Stimulated activated CD8-positive, alpha-beta memory T cell treated with anti-CD3 and anti-CD28 coated beads, Interleukin-7, amount 100 ng/mL, for 1 hour (primary cell): ENCODE measurements at regions not wholly inside any gene's neighbourhood (a gene's known extent, or its start where the extent isn't known, plus 50 kb on each side); places are given as distances from the start of the nearest gene placed in this dataset.

Experiments used
- DNase-seq, 2 donors: peaks; one replicate each; pipeline ENCODE4 v3.0.0-alpha.2; 2020; ENCODE audit warnings: low read depth in 2 of 2

GRCh38 chr2:64854773-64855237, 134.4 kb upstream of the SLC1A4 start:
- DNase-seq = no peak

DNA sequence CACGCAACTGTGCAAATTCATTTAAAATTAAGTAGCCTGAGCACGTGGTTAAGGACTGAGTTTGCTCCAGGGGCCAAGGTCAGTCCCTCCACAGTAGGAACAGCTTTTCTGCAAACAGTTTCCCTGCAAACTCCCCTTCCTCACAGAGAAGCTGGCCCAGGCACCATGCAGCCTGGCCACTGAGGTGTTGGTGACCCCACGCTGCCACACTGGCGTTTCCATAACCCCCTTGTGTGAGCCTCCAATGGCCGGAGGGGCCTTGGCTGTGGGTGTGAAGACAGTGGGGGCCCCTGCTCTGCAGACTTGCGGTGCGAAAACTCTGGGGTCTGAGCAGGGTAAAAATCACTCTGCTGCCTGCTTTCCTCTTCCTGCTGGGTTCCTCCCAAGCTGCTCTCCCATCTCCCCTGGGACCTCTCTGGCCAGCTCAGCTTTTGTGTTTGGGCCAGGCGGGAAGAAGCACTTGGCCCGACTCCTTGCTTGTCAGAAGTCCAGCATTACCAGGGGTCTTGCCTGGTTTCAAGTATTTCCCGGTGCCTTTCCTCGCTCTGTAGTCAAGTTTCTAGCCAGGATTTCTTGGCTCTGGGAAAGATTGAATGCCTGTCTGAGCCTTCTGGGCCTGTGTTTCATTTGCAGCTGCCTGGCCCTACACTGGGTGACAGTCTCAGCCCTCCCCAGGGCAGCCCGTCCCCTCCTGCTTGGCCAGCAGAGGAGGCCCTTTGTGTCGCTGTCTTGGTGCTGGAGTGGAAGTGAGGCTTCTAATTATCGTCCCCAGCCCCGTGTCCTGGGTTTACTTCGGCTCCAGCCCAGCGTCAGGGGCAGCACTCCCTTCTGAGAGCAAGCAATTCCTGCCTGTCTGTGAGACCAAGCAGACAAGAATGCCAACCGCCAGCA, 131.4 kb upstream of the SLC1A4 start:
- no peak for DNase-seq

DNA sequence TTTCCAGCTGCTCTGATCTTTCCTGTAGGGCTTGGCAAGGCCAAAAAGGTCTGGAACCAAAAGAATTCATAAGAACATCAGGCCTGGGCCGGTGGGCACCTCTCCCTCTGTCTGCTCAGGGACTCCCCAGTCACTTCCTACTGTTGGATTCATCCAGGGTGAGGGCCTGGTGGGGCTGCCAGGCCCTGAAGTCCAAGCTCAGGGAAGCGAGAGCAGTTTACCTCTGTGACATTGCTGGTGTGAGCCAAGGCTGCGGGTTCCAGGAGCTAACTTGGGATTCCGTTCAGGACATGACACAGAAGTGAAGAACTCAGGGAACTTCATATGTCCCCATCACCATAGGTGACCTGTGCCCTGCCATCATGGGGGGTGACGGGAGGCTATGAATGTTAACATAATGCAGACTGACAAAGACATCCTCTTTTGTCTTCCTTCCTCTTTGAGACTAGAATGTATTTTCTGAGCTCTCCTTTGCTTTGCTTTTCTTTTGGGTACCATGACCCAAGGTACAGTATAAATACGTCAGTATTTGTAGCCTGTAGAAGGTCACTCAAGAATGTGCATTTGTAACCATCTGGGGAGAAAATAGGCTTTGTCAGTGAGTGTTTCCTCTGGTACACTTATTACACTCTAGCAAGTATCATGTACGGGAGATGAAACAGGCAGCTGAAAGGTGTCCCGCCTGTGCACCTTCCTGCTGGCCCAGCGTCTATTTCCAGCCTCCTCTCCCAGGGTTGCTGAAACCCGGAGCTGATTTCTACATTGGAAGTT, 130.5 kb upstream of the SLC1A4 start:
- DNase-seq = no peak

- DNase-seq = no peak
These were observed 129.6 kb upstream of the SLC1A4 start for GRCh38 chr2:64859312-64860212.

DNA sequence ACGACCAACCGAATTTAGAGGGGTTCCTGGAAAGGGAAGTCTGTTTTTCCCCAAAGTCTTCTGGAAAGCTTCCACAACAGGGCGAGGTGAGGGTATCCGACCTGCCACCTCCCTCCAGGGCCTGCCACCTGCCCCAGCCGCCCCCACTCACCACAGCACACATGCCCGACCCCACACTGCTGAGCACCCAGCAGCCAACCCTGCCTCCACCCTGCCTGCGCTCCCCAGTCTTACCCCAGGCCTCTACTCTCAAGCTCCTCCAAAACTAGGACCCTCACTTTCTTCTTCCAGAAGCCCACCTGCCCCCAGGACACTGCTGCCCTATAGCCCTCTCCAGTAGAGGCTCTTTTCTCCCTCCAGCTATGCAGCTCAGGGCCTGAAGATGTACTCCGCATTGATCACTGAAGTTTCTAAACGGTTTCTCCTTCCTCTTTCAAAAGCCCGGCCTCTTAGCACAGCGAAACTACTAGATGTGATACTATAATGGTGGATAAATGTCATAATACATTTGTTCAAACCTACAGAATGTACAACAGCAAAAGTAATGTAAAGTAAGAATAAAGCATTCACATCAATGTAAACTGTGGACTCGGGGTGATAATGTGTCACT, 128.8 kb upstream of the SLC1A4 start:
- DNase-seq = no peak

GRCh38 chr2:64860936-64861335, 128.3 kb upstream of the SLC1A4 start:
- DNase-seq = no peak

DNA sequence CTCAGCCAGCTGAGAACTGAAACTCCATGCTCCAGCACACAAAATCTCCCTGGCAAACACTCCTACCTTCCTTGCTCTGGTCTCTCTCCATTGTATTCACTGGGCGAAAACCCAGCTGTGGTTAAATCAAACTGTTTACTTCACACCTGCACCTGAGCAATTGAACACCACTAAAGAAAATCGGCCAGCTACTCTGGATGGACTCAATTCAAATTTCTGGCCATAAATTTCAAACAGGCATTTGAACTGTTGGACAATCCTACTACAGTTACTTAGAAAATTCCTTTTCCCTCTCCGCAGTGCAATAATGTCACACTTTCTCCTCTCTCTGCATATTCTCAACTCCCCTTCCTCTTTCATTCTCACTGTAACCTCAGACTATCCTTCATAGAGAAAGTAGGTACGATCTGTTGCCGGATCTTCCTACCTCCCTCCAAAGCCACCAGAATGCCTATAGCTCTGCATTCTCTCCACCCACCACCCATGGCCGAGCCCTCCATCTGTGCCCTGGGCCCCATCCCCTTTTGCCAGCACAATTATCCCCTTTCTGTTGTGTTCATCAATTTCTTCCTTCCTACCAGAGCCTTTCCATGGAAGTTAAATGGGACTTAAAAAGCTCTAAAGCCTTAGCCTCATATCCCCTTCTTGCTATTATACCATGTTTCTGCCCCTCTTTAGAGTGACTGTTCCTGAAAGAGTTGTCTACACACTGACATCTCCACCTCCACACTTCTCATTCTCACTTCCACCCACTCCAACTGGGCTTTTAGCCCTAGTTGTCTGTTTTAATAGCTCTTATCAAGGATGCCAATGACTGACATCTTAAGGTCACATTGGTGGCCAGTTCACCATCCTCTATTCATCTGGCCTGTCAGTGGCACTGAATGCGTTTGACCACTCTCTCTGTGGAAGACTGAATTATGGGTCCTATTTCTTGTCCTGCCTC, 127.5 kb upstream of the SLC1A4 start:
- no peak for DNase-seq

DNA sequence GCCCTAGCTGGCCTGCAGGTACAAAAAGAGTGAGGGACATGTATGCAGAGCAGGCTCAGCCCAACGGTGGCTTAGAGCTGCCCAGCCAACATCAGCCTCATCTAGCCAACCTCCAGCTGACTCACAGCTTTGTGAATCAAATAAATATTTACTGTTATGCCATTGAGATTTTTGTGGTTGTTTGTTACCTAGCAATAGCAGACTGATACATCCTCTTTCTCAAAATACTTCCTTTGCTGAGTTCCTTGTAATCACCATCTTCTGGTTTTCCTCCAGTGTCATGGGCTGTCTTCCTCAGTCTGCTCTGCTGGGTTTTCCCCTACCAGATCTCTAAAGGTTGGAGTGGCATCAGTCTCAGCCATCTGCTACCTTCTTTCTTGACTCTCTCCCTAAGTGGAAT, 126.6 kb upstream of the SLC1A4 start:
- DNase-seq = no peak

DNA sequence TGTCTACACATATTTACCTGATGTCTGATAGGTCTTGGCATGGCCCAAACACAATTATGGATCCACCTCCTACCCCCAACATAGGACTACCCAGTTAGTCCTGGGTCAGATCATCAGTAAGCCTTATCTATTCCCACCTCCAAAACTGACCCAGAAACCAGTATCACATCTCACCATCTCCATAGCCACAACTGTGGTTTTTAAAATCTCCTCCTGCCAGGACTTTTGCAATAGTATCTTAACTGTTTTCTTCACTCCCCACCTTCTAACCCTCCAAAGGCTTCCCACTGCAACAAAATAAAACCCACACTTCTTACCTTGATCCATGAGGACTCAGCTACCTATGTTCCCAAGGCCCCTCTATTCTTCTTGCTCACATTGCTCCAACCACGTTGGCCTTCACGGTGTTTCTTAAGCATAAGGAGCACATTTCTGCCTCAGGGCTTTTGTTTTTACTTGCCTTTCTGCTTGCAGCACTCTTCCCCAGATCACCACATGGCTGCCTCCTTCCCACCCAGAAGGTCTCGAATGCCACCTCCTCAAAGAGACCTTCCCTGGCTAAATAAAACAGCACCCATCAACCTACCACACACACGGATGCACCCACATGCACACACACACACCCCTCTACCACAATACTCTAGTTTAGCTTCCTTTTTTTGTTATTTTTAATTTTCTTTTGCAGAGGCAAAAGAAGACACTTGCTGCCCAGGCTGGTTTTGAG, 125.9 kb upstream of the SLC1A4 start:
- no peak for DNase-seq

DNA sequence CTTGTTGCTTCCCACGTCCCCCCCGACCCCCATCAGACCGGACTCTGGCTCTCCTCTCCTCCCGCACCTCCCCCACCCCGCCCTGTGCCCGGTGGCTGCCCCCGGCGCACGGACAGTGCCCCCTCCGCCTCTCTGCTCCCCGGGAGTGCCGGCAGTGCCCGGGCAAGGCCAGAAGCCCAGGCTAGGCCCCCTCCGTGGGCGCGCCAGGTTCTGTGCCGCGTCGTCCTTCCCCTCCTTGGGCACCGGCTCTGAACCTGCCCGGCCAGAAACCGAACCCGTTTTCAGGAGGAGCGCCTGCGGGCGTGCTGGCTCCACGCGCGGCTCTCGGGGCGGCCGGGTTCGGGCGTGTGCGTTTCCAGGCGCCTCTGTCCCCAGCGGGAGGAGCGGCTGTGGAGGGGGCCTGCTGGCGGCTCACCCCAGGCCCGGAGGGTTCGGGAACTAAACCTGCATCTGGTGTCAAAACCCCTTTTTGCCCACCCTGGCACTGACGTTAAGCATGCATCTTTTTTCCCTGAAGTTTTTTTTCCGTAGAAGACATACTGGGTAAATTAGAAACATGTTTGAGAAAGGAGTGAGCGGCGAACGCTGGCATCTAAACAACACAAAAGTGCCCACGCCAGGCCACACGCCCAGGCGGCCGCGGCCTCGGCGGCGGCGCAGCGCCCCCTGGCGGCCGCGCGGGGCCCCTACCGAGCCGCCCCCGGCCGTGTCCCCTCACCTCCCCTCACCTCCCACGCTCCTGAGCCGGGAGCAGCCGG, 123.9 kb upstream of the SLC1A4 start:
- DNase-seq = peak; percentile 27 to 36

DNA sequence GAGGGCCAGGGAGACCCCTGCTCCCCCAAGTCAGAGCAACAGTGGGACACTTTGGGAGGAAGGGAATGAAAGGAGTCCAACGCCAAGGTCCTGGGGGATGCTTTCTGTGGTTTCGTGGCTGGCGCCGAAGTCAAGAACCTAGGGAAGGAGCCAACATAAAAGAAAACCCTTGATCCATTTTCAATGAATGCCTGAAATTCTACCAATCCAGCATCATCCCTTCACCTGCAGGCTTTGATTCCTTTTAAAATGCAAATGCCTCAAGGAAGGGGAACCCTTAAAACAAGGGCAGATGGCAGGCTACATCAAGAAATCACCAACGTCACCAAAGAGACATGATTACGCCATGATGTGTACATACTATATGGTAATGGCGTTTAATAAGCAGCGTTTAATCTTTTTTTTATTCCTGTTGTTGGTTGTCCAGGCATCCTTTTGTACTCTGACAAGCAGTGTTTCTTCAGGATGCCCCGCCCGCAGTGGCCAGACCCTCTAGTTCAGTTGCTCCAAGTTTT, 123.3 kb upstream of the SLC1A4 start:
- no peak for DNase-seq

DNA sequence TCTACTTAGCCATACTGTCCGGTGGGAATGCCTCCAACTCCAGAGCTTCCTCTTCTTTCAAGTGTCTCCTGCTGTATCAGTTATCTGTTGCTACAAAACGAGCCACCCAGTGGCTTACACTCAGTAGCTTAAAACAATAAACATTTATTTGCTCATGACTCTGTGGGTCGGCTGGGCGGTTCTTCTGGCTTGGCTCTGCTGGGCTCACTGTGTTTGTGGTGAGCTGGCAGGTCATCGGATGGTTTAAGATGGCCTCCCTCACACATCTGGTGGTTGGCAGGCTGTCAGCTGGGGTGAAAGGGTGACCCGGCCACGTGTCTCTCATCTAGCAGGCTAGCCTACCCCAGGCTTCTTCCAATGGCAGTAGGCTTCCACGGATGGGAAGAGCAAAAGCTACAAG, 122.4 kb upstream of the SLC1A4 start:
- no peak for DNase-seq

- no peak for DNase-seq
These were observed 121.8 kb upstream of the SLC1A4 start for GRCh38 chr2:64867253-64867996.

GRCh38 chr2:64869126-64869525, 120.1 kb upstream of the SLC1A4 start:
- DNase-seq = no peak

DNA sequence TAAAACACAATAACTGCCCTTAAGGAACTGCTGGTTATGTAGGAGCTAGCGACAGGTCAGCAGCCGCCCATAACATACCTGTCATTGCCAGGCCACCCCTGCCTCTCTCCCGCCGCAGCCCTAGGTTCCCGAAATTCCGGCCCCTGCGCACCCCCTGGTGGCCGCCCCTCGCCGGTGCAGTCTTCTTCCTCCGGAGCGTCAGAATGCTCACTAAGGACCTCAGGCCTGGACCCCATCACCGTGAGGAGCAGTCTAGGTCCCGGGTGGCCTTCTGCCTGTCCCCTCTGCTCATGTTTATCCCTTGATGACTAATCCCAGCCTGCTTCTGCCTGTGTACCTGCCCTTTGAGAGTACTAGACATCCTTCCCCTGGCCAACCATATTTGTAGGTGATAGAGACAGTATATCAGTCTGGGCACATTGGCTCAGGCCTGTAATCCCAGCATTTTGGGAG, 115.7 kb upstream of the SLC1A4 start:
- DNase-seq = peak; percentile 65 to 67

GRCh38 chr2:64874593-64874992, 114.6 kb upstream of the SLC1A4 start:
- DNase-seq = no peak

- DNase-seq = no peak
These were observed 113.8 kb upstream of the SLC1A4 start for GRCh38 chr2:64875368-64875767.

DNA sequence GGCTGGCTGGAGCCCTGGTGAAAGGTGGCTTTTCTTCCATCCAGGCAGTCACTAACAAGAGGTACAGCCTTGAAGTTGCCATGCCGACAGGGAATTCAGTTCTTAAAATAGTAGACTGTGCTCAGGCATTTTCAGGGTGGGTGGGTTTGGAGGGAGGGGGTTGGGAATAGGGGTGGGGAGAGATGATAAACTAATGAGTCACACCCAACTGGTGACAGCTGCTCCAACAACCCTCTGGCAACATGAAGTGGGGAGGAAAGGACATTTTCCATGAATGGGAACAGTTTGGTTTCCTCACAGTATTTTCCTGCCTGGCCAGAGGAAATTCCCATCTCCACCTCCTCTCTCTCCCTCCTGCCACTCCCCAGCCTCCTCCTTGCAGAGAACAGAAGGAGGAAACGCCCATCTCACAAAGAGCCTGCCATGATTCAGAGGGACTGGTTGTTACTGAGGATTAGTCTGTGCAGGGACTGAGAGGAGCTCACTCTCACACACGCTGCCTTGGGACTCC, 113.0 kb upstream of the SLC1A4 start:
- no peak for DNase-seq
